ENCODE measurements at regions not wholly inside any gene's neighbourhood (a gene's known extent, or its start where the extent isn't known, plus 50 kb on each side); places are given as distances from the start of the nearest gene placed in this dataset.

DNA sequence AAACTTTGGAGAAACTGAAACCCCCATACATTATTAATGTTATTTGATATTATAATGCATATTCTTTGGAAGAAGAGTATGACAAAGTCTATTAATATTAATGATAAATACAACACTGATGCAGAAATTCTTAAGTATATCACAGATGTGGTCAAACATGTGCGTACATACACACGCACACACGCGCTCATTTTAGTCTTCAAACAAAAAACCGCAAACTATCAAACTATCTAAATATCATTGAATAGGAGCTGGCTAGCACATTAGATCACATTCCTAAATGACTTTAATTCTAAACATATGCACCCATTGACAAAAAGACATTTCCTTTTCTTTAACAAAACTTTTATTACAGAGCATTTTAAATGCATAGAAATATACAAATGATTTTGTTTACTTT is 872.7 kb downstream of the SLC16A7 start:
- no peaks in the 10 kb centered on the region for H3K36me3 Mint-ChIP-seq
- no peak overlapping the region for H3K27ac Mint-ChIP-seq
- no peaks in the 10 kb centered on the region for H3K9me3 Mint-ChIP-seq
- no peaks in the 10 kb centered on the region for H3K27me3 Mint-ChIP-seq (ENCODE audit: low read depth)
- H3K4me1 Mint-ChIP-seq: no peaks in the 10 kb centered on the region
- DNase-seq (ENCODE audit: low spot score) (no peak), ATAC-seq (no peak)
- ChIA-PET CTCF (no interaction called here), POLR2A (no interaction called here)
- no peak overlapping the region for H3K4me3 Mint-ChIP-seq
- no peak for TF ChIP-seq RELA (CRISPR knock-in tag; IDR thresholded peaks at IDR 0.05; ENCODE audit: borderline replicate concordance)
- TF ChIP-seq HMGXB4 (CRISPR knock-in tag; IDR thresholded peaks at IDR 0.05): no peak

GRCh38 chr12:60475825-60476224 is 880.0 kb downstream of the SLC16A7 start:
- ATAC-seq: peak; percentile 93
- no peak for TF ChIP-seq ZNF263 (CRISPR knock-in tag; IDR thresholded peaks at IDR 0.05; ENCODE audit: low read depth)
- no peak for TF ChIP-seq ZNF671 (CRISPR knock-in tag; IDR thresholded peaks at IDR 0.05)
- TF ChIP-seq CREM (CRISPR knock-in tag; IDR thresholded peaks at IDR 0.05): no peak
- TF ChIP-seq NFE2L1 (CRISPR knock-in tag; IDR thresholded peaks at IDR 0.05): no peak
- no peak for TF ChIP-seq EMX1 (CRISPR knock-in tag; IDR thresholded peaks at IDR 0.05)
- TF ChIP-seq, protein P1, sequence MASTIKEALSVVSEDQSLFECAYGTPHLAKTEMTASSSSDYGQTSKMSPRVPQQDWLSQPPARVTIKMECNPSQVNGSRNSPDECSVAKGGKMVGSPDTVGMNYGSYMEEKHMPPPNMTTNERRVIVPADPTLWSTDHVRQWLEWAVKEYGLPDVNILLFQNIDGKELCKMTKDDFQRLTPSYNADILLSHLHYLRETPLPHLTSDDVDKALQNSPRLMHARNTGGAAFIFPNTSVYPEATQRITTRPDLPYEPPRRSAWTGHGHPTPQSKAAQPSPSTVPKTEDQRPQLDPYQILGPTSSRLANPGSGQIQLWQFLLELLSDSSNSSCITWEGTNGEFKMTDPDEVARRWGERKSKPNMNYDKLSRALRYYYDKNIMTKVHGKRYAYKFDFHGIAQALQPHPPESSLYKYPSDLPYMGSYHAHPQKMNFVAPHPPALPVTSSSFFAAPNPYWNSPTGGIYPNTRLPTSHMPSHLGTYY (CRISPR knock-in tag; IDR thresholded peaks at IDR 0.05): no peak
- Mint-ChIP-seq H3K4me3 (no peak overlapping the region; the same call in 1 of the 2 replicates), H3K4me1 (peaks cover 21% of the 10 kb centered on the region), H3K9me3 (no peaks in the 10 kb centered on the region), H3K27ac (peak overlapping the region; percentile 96), H3K27me3 (ENCODE audit: low read depth) (no peaks in the 10 kb centered on the region), H3K36me3 (no peaks in the 10 kb centered on the region)
- ChIA-PET POLR2A (no interaction called here), CTCF (interaction anchor here (1.2 kb wide), 1 partner anchor 18 kb away, joined by 5 read pairs; no protein-coding TSS in a partner anchor)
- no peak for DNase-seq (ENCODE audit: low spot score)

GRCh38 chr12:60487284-60487683 is 891.5 kb downstream of the SLC16A7 start:
- POLR2A ChIA-PET: no interaction called here
- H3K4me3 Mint-ChIP-seq: no peak overlapping the region
- no peak overlapping the region for H3K27ac Mint-ChIP-seq

GRCh38 chr12:60489071-60489470 is 893.2 kb downstream of the SLC16A7 start:
- no peak for ATAC-seq
- ChIA-PET CTCF (interaction anchor here (0.6 kb wide), 1 partner anchor 684 kb away, joined by 4 read pairs; no protein-coding TSS in a partner anchor), POLR2A (interaction anchor here (0.6 kb wide), 1 partner anchor 42 kb away, joined by 5 read pairs; no protein-coding TSS in a partner anchor)
- Mint-ChIP-seq H3K4me3 (no peak overlapping the region), H3K4me1 (peaks cover 2% of the 10 kb centered on the region), H3K27ac (no peak overlapping the region), H3K9me3 (no peaks in the 10 kb centered on the region), H3K27me3 (ENCODE audit: low read depth) (no peaks in the 10 kb centered on the region), H3K36me3 (no peaks in the 10 kb centered on the region)
- DNase-seq (ENCODE audit: low spot score): no peak
- TF ChIP-seq GABPB1 (CRISPR knock-in tag; IDR thresholded peaks at IDR 0.05) (no peak), TP53 (CRISPR knock-in tag; IDR thresholded peaks at IDR 0.05) (no peak), GTF2I (CRISPR knock-in tag; conservative IDR thresholded peaks at IDR 0.05) (no peak), ZNF263 (CRISPR knock-in tag; IDR thresholded peaks at IDR 0.05; ENCODE audit: low read depth) (no peak), SMAD3 (CRISPR knock-in tag; IDR thresholded peaks at IDR 0.05; ENCODE audit: borderline replicate concordance) (no peak), FOXJ3 (CRISPR knock-in tag; IDR thresholded peaks at IDR 0.05; ENCODE audit: borderline replicate concordance) (no peak)
- TF ChIP-seq, protein P2, sequence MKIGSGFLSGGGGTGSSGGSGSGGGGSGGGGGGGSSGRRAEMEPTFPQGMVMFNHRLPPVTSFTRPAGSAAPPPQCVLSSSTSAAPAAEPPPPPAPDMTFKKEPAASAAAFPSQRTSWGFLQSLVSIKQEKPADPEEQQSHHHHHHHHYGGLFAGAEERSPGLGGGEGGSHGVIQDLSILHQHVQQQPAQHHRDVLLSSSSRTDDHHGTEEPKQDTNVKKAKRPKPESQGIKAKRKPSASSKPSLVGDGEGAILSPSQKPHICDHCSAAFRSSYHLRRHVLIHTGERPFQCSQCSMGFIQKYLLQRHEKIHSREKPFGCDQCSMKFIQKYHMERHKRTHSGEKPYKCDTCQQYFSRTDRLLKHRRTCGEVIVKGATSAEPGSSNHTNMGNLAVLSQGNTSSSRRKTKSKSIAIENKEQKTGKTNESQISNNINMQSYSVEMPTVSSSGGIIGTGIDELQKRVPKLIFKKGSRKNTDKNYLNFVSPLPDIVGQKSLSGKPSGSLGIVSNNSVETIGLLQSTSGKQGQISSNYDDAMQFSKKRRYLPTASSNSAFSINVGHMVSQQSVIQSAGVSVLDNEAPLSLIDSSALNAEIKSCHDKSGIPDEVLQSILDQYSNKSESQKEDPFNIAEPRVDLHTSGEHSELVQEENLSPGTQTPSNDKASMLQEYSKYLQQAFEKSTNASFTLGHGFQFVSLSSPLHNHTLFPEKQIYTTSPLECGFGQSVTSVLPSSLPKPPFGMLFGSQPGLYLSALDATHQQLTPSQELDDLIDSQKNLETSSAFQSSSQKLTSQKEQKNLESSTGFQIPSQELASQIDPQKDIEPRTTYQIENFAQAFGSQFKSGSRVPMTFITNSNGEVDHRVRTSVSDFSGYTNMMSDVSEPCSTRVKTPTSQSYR (CRISPR knock-in tag; IDR thresholded peaks at IDR 0.05): no peak
- TF ChIP-seq, protein P1 (CRISPR knock-in tag; IDR thresholded peaks at IDR 0.05): no peak

More at GRCh38 chr12:60487284-60487683, 891.5 kb downstream of the SLC16A7 start:
- DNase-seq (ENCODE audit: low spot score): no peak
- peaks cover 10% of the 10 kb centered on the region for H3K4me1 Mint-ChIP-seq
- H3K9me3 Mint-ChIP-seq: no peaks in the 10 kb centered on the region; the same call in 1 of the 2 replicates
- CTCF ChIA-PET: interaction anchor here (0.7 kb wide), 1 partner anchor 100 kb away, joined by 3 read pairs; no protein-coding TSS in a partner anchor
- ATAC-seq: no peak
- no peaks in the 10 kb centered on the region for H3K27me3 Mint-ChIP-seq (ENCODE audit: low read depth)
- H3K36me3 Mint-ChIP-seq: no peaks in the 10 kb centered on the region
- no peak for TF ChIP-seq NR3C1 (CRISPR knock-in tag; conservative IDR thresholded peaks at IDR 0.05; ENCODE audit: low read depth)
- TF ChIP-seq RORB (CRISPR knock-in tag; IDR thresholded peaks at IDR 0.05): no peak
- TF ChIP-seq, protein P3, sequence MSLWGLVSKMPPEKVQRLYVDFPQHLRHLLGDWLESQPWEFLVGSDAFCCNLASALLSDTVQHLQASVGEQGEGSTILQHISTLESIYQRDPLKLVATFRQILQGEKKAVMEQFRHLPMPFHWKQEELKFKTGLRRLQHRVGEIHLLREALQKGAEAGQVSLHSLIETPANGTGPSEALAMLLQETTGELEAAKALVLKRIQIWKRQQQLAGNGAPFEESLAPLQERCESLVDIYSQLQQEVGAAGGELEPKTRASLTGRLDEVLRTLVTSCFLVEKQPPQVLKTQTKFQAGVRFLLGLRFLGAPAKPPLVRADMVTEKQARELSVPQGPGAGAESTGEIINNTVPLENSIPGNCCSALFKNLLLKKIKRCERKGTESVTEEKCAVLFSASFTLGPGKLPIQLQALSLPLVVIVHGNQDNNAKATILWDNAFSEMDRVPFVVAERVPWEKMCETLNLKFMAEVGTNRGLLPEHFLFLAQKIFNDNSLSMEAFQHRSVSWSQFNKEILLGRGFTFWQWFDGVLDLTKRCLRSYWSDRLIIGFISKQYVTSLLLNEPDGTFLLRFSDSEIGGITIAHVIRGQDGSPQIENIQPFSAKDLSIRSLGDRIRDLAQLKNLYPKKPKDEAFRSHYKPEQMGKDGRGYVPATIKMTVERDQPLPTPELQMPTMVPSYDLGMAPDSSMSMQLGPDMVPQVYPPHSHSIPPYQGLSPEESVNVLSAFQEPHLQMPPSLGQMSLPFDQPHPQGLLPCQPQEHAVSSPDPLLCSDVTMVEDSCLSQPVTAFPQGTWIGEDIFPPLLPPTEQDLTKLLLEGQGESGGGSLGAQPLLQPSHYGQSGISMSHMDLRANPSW (CRISPR knock-in tag; conservative IDR thresholded peaks at IDR 0.05; ENCODE audit: low read depth): no peak
- TF ChIP-seq NFYB (CRISPR knock-in tag; conservative IDR thresholded peaks at IDR 0.05; ENCODE audit: low read depth): no peak
- TF ChIP-seq, protein P4, sequence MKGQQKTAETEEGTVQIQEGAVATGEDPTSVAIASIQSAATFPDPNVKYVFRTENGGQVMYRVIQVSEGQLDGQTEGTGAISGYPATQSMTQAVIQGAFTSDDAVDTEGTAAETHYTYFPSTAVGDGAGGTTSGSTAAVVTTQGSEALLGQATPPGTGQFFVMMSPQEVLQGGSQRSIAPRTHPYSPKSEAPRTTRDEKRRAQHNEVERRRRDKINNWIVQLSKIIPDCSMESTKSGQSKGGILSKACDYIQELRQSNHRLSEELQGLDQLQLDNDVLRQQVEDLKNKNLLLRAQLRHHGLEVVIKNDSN (CRISPR knock-in tag; IDR thresholded peaks at IDR 0.05): no peak
- TF ChIP-seq TCF7 (CRISPR knock-in tag; IDR thresholded peaks at IDR 0.05; ENCODE audit: low read depth): no peak
